Pons (tissue), 1 donor: ENCODE measurements at regions not wholly inside any gene's neighbourhood (a gene's known extent, or its start where the extent isn't known, plus 50 kb on each side); places are given as distances from the start of the nearest gene placed in this dataset.
"Not testable (repeated sequence)": the region's sequence is repeated elsewhere in the genome, so short reads cannot be mapped to it uniquely, and the experiment has no call there.

Source experiments
- DNase-seq: peaks from one replicate; pipeline ENCODE4 v3.0.0-alpha.2; 2016; ENCODE audit warnings: low spot score

- no peak for DNase-seq
Observed at GRCh38 chr6:90372450-90372849, 75.8 kb upstream of the BACH2 start.

GRCh38 chr6:90370493-90370959, 73.9 kb upstream of the BACH2 start:
- no peak for DNase-seq

- DNase-seq, result no peak
Observed at GRCh38 chr6:90369651-90370050, 73.0 kb upstream of the BACH2 start.

GRCh38 chr6:90369024-90369519, 72.4 kb upstream of the BACH2 start:
- DNase-seq, result peak; percentile 51

DNA sequence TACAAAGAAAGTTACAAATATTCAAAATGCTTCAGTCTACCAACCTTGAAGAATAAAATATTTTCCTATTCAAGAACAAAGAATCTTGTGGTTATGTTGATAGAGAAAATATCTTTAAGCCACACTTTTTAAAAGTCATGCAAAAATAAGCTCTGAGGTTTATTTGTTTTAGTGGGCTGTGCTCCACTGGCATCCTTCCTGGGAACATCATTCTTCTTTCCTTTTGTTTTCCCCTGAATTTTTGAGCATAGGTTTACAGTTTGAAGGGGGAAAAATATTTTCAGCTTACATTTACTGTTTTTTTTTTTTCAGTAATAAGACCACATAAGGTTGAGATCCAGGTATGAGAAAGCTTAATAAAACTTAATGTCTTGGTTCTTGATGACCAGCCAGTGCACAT, 72.0 kb upstream of the BACH2 start:
- DNase-seq, result no peak

- DNase-seq, result no peak
Observed at GRCh38 chr6:90368001-90368400, 71.4 kb upstream of the BACH2 start.

- DNase-seq, result no peak
Observed at GRCh38 chr6:90365565-90366219, 69.0 kb upstream of the BACH2 start.

DNA sequence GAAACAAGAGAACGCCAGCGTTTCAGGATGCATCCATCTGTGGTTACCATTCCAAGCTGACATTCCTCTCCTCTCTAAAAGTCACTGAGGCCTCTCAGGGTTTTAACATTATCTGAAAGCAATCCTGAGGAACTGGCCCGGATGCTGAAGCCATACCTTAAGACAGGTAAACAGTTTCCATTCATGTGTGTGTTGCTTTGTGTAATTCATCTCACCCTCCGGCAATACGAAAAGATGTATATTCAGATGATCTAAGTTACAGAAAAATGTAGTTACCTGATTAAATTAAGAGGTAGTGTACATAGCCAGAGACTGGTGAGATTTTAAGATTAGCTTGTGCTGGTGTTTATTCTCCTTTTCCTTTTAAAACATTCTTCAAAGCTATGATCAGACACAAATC, 68.4 kb upstream of the BACH2 start:
- no peak for DNase-seq

- no peak for DNase-seq
Observed at GRCh38 chr6:90364286-90364685, 67.6 kb upstream of the BACH2 start.

DNA sequence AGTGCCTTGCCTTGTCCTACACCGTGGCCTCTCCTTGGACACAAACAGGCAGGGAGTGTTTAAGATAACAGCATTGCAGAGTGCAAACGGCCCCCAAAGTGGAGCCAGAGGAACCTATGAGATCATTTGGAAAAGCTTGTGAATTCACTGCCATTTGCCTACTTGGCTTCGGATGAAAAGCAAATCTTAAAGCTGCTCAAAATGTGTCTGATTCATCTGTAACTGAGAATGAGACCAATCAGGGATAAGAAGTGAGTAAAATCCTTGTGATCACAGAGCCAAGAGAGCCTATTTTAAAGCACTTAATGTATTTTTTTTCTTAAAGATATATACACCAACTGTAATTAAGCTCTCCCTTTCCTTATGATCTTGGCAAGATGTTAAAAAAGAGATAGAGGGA, 65.7 kb upstream of the BACH2 start:
- no peak for DNase-seq

- no peak for DNase-seq
Observed at GRCh38 chr6:90361174-90361573, 64.5 kb upstream of the BACH2 start.

DNA sequence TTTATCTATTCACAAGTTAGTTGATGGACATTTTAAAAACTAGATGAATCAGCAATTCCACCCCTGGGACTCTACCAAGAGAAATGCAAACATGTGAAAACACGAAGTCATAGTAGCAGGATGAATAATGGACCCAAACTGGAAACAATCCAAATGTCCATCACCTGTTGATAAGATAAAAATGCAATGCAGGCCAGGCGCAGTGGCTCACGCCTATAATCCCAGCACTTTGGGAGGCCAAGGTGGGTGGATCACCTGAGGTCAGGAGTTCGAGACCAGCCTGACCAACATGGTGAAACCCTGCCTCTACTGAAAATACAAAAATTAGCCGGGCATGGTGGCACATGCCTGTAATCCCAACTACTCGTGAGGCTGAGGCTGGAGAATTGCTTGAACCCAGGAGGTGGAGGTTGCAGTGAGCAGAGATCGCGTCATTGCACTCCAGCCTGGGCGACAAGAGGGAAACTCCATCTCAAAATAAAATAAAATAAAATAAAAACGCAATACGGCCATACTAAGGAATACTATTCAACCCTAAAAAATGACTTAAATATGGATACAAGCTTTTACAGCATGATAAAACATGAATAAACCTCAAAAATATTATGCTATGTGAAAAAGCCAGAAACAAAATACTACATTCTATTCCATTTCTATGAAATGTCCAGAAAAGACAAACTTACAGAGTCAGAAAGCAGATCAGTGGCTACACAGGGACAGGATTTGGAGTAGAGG, 61.6 kb upstream of the BACH2 start:
- not testable (repeated sequence) for DNase-seq

GRCh38 chr6:90356012-90356421, 59.4 kb upstream of the BACH2 start:
- no peak for DNase-seq

DNA sequence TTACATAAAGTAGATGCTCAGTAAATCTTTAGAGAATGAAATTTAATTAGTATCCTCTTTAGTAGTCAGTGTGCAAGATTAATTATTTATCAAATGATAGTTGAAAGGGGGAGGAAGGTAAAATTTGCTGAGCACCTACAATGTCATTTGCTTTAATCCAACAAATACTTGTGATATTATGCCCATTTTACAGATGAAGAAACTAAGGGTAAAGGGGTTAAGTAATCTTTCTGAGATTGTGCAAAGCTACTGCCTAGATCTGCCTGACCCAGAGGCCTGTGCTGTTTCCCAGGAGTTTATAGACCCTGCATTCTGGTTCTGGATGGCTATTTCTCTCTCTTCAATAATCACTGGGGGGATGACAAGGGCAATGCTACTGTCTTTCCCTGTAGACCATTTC, 58.3 kb upstream of the BACH2 start:
- DNase-seq, result no peak

GRCh38 chr6:90351696-90352095, 55.1 kb upstream of the BACH2 start:
- no peak for DNase-seq

DNA sequence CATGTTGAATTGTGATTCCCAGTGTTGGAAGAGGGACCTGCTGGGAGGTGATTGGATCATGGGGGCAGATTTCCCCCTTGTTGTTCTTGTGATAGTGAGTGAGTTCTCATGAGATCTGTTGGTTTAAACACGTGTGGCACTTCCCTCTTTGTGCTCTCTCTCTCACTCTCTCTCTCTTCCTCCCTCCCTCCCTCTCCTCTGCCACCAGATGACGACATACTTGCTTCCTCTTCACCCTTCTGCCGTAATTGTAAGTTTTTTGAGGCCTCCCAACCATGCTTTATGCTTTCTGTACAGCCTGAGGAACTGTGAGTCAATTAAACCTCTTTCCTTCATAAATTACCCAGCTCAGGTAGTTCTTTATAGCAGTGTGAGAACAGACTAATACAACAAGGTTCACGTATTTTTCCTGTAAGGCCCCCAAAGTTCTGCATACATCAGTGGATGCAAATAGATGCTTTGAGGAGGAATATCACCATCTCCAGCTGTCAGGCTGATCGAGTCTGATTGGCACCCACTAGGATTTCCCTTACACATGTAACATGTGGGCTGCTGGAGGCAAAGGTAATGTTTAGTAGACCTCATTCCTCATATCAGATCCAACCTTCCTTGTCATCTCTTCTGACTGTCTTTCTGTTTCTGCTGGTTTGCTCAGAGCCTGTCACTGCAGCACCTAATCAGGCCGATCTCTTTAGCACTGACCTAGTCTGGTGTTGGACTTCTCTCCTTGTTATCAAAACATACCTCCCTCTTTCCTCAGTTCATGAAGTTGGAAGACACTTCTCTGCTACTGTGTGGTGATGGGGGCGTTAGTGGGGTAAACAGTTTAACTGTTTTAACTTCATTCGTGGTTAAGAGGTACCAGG, 54.3 kb upstream of the BACH2 start:
- DNase-seq, result peak; percentile 25

DNA sequence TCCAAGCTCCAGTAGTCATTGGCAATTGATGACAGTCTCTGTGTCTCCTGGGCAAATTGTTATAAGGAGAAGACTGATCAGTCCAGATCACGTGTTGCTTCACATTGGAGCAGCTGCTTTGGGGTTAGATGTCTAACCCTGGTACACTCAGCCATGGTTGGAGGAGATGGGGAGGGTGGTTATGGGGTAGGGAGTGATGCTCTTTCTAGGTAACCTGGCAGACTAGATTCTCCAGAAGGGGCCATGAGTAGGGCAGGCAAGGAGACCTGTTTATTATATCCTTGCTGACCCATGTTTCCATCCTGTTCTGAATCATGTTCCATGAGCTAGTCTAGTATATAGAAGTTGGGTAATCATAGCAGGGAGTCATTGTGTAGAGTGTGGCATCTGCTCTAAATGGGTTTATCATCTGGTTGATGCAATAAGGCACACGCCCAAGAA, 50.8 kb upstream of the BACH2 start:
- no peak for DNase-seq

DNA sequence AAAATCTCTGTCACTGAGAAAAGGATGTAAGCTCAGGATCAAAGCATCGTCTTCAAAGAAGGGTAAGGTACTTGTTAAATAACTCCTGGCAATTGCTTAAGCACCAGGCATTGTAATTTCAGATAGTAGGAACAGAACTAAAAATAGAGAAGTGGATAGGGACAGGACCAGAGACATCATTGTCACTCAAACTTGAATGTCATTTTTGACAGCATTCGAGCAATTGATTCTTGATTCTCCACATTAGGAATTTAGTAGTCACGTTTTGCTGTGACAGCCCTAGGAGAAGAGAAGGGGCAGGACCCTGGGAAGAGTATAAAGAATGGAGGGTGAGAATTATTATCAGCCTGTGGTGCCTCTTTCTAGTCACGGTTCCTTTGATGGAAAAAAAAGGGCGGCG, 50.1 kb upstream of the BACH2 start:
- no peak for DNase-seq
